C4-2B (cell line): ENCODE measurements at regions not wholly inside any gene's neighbourhood (a gene's known extent, or its start where the extent isn't known, plus 50 kb on each side); places are given as distances from the start of the nearest gene placed in this dataset.

Source experiments
- H3K27ac ChIP-seq: fragments of 450-650 bp; 2 replicates; pipeline ENCODE4 v1.5.1; 2017
- CTCF ChIP-seq: fragments of 450-650 bp; conservative IDR thresholded peaks from 2 replicates; pipeline ENCODE4 v1.5.1; 2017; ENCODE audit warnings: mild to moderate bottlenecking
- ZFX ChIP-seq: fragments of 450-650 bp; IDR thresholded peaks from 2 replicates; pipeline ENCODE4 v1.6.1; 2017

GRCh38 chr17:34416116-34416515 lies 53.1 kb upstream of the CCL1 start:
- TF ChIP-seq ZFX (no peak), CTCF (no peak)
- H3K27ac ChIP-seq = no peak overlapping the region

GRCh38 chr17:34414339-34414738 lies 51.3 kb upstream of the CCL1 start:
- no peak overlapping the region for H3K27ac ChIP-seq
- no peak for TF ChIP-seq ZFX

GRCh38 chr17:34413443-34414119 lies 50.5 kb upstream of the CCL1 start:
- TF ChIP-seq ZFX (no peak), CTCF (no peak)
- no peak overlapping the region for H3K27ac ChIP-seq

GRCh38 chr17:34412965-34413441 lies 50.0 kb upstream of the CCL1 start:
- H3K27ac ChIP-seq = no peak overlapping the region
- TF ChIP-seq CTCF (no peak), ZFX (no peak)
